GM18526 (cell line): ENCODE measurements at regions not wholly inside any gene's neighbourhood (a gene's known extent, or its start where the extent isn't known, plus 50 kb on each side); places are given as distances from the start of the nearest gene placed in this dataset.

Experiments used
- POLR2A ChIP-seq: IDR thresholded peaks from 3 replicates; pipeline ENCODE4 v1.6.1; 2011; ENCODE audit not compliant: insufficient read length; ENCODE audit errors: extremely low read depth

- no peak for TF ChIP-seq POLR2A
These were observed 425.3 kb downstream of the CSNK1G3 start for GRCh38 chr5:123937230-123937629.

GRCh38 chr5:123936548-123936947 lies 424.6 kb downstream of the CSNK1G3 start:
- TF ChIP-seq POLR2A: no peak

GRCh38 chr5:123929055-123929474 lies 417.1 kb downstream of the CSNK1G3 start:
- TF ChIP-seq POLR2A: no peak

GRCh38 chr5:123928401-123928800 lies 416.4 kb downstream of the CSNK1G3 start:
- no peak for TF ChIP-seq POLR2A

- TF ChIP-seq POLR2A: no peak
These were observed 409.2 kb downstream of the CSNK1G3 start for GRCh38 chr5:123921193-123921592.

GRCh38 chr5:123916345-123917121 lies 404.6 kb downstream of the CSNK1G3 start:
- TF ChIP-seq POLR2A: no peak

- no peak for TF ChIP-seq POLR2A
These were observed 402.4 kb downstream of the CSNK1G3 start for GRCh38 chr5:123914333-123914732.

- no peak for TF ChIP-seq POLR2A
These were observed 395.4 kb downstream of the CSNK1G3 start for GRCh38 chr5:123907349-123907748.

- TF ChIP-seq POLR2A: no peak
These were observed 394.8 kb downstream of the CSNK1G3 start for GRCh38 chr5:123906698-123907295.

- no peak for TF ChIP-seq POLR2A
These were observed 373.1 kb downstream of the CSNK1G3 start for GRCh38 chr5:123885081-123885480.

GRCh38 chr5:123882965-123883345 lies 371.0 kb downstream of the CSNK1G3 start:
- no peak for TF ChIP-seq POLR2A

GRCh38 chr5:123882319-123882964 lies 370.5 kb downstream of the CSNK1G3 start:
- no peak for TF ChIP-seq POLR2A

- TF ChIP-seq POLR2A: no peak
These were observed 369.8 kb downstream of the CSNK1G3 start for GRCh38 chr5:123881759-123882244.

- no peak for TF ChIP-seq POLR2A
These were observed 368.9 kb downstream of the CSNK1G3 start for GRCh38 chr5:123880875-123881274.

GRCh38 chr5:123879071-123879470 lies 367.1 kb downstream of the CSNK1G3 start:
- no peak for TF ChIP-seq POLR2A

- no peak for TF ChIP-seq POLR2A
These were observed 364.4 kb downstream of the CSNK1G3 start for GRCh38 chr5:123876276-123876790.
